ENCODE measurements at regions not wholly inside any gene's neighbourhood (a gene's known extent, or its start where the extent isn't known, plus 50 kb on each side); places are given as distances from the start of the nearest gene placed in this dataset.

DNA sequence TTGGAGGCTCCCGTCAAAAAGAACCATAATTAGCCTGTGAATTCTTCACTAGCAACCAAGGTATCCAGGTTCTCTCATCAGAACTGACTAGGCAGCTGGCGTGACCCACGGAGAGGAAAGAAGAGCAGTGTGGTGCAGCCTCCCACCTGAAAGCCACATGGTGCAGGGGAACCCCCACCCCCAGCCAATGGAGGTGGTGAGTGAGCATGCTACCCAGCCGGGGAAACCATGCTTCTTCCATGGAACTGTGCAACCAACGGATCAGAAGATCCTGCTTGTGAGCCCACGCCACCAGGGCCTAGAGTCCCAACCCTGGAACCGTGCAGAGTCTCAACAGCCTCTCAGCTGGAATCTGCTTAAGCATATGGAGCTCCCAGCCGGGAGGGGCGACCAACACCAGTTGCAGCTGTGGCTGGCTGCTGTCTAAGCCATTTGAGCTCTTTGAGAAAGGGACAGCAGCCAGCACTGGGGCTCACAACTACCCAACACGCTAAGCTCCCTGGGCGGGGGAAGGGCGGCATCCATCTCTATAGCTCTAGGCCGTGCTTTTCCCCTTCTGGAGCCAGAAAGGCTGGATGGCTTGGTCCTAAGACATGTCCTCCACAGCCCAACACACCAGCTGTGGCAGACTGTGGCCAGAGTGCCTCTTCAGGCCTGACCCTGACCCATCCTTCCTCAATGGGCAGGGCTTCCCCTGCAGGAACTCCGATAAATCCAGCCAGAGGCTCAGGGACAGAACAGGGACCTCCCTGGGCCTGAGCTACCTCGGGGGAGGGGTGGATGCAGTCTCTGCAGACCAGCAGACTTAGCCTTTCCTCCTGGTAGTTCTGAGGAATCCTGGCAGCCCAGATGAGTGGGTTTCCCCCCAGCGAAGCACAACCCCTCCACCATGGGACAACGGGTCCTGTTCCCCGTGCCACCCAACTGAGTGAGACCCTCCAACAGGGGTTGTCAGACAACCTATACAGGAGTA, 151.4 kb upstream of the NXPH2 start:
- H3K9me3 Mint-ChIP-seq: peaks cover 0 to 12% (median 0%) of the 10 kb centered on the region in 9 donors
- no peak overlapping the region for H3K4me3 Mint-ChIP-seq
- DNase-seq: no peak
- no peak for ATAC-seq
- H3K27me3 Mint-ChIP-seq: no peaks in the 10 kb centered on the region
- POLR2A ChIA-PET: no interaction called here
- H3K27ac Mint-ChIP-seq: no peak overlapping the region
- peaks cover 0 to 8% (median 0%) of the 10 kb centered on the region in 3 donors for H3K36me3 Mint-ChIP-seq
- H3K4me1 Mint-ChIP-seq: no peaks in the 10 kb centered on the region

GRCh38 chr2:138930571-138930970, 150.4 kb upstream of the NXPH2 start:
- no peak overlapping the region for H3K4me3 Mint-ChIP-seq
- POLR2A ChIA-PET: no interaction called here
- peaks cover 0 to 8% (median 0%) of the 10 kb centered on the region in 3 donors for H3K36me3 Mint-ChIP-seq
- DNase-seq: no peak
- no peak overlapping the region for H3K27ac Mint-ChIP-seq
- no peaks in the 10 kb centered on the region for H3K27me3 Mint-ChIP-seq
- no peaks in the 10 kb centered on the region for H3K4me1 Mint-ChIP-seq
- peaks cover 0 to 12% (median 0%) of the 10 kb centered on the region in 9 donors for H3K9me3 Mint-ChIP-seq
- ATAC-seq: no peak

DNA sequence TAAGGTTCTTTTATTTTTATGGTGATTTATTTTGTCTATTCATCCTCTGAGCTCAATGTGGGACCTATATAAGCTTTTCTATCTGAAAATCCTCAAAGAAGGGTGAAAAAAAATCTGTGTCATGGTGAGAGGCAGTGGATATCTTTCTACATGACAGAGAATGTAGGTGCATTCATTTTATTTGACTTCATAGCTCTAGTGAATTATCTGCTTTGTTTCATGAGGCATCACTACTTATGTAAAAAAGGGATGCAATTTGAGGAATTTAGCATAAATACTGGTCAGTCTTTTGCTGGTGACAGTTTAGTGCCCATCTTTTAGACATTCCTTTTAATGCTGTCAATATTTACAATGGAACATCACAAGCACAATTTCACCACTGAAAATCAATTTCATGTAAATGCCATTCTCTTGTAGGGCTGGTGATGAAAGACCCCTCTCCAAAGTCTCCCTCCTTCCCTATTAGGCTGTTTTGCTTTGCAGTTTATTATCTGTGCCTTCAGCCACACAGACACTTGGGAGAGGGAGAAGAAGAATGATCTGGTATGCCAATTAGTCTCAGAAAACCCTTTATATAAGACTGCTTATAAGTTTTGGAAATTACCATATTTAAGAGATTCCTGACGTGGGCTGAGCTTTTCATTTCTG, 148.3 kb upstream of the NXPH2 start:
- Mint-ChIP-seq H3K9me3 (peaks cover 0 to 12% (median 0%) of the 10 kb centered on the region in 9 donors), H3K27me3 (peaks cover 0 to 1% (median 0%) of the 10 kb centered on the region in 5 donors), H3K36me3 (peaks cover 0 to 8% (median 0%) of the 10 kb centered on the region in 3 donors), H3K27ac (no peak overlapping the region), H3K4me3 (no peak overlapping the region), H3K4me1 (no peaks in the 10 kb centered on the region)
- DNase-seq: no peak
- POLR2A ChIA-PET: no interaction called here
- ATAC-seq: no peak

- Mint-ChIP-seq H3K36me3 (no peaks in the 10 kb centered on the region), H3K9me3 (peaks cover 0 to 2% (median 0%) of the 10 kb centered on the region in 9 donors), H3K4me3 (no peak overlapping the region), H3K4me1 (no peaks in the 10 kb centered on the region), H3K27me3 (peaks cover 0 to 1% (median 0%) of the 10 kb centered on the region in 5 donors), H3K27ac (no peak overlapping the region)
- ATAC-seq: no peak
- DNase-seq: no peak
- POLR2A ChIA-PET: no interaction called here
These were observed 142.9 kb upstream of the NXPH2 start for GRCh38 chr2:138922973-138923563.

- ATAC-seq (no peak), DNase-seq (no peak)
- POLR2A ChIA-PET: no interaction called here
- no peaks in the 10 kb centered on the region for H3K27me3 Mint-ChIP-seq
- H3K36me3 Mint-ChIP-seq: no peaks in the 10 kb centered on the region
- no peak overlapping the region for H3K27ac Mint-ChIP-seq
- no peak overlapping the region for H3K4me3 Mint-ChIP-seq
- H3K4me1 Mint-ChIP-seq: no peaks in the 10 kb centered on the region
- peaks cover 0 to 4% (median 0%) of the 10 kb centered on the region in 9 donors for H3K9me3 Mint-ChIP-seq
These were observed 139.0 kb upstream of the NXPH2 start for GRCh38 chr2:138919120-138919747.

DNA sequence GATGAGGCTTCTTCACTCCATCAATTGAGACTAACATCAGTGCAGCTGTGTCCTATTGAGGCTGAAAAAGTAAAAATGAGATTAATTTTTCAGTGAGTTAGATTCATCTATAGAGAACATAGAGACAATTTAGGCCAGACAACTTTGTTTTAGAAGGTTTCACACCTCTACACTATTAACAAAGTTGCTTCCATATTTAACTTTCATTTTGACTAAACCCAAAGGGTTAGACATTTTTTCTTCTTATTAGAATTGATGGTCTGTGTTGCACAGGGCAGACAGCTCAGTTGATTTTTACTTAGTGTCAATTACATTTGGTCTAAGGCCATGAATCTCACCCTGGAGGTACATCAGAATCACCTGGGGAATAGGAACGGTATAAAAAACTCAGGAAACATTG, 130.2 kb upstream of the NXPH2 start:
- POLR2A ChIA-PET: no interaction called here
- peaks cover 0 to 10% (median 0%) of the 10 kb centered on the region in 3 donors for H3K36me3 Mint-ChIP-seq
- no peaks in the 10 kb centered on the region for H3K27me3 Mint-ChIP-seq
- no peak overlapping the region for H3K4me3 Mint-ChIP-seq
- ATAC-seq (no peak), DNase-seq (no peak)
- no peak overlapping the region for H3K27ac Mint-ChIP-seq
- H3K4me1 Mint-ChIP-seq: no peaks in the 10 kb centered on the region
- H3K9me3 Mint-ChIP-seq: peaks cover 0 to 20% (median 3%) of the 10 kb centered on the region in 9 donors

- Mint-ChIP-seq H3K4me3 (no peak overlapping the region), H3K27ac (no peak overlapping the region), H3K27me3 (no peaks in the 10 kb centered on the region), H3K4me1 (no peaks in the 10 kb centered on the region), H3K36me3 (peaks cover 0 to 2% (median 0%) of the 10 kb centered on the region in 3 donors), H3K9me3 (peaks cover 0 to 10% (median 0%) of the 10 kb centered on the region in 9 donors)
- no peak for DNase-seq
- ATAC-seq: no peak
- POLR2A ChIA-PET: no interaction called here
These were observed 126.4 kb upstream of the NXPH2 start for GRCh38 chr2:138906549-138906948.

- DNase-seq: no peak
These were observed 122.2 kb upstream of the NXPH2 start for GRCh38 chr2:138902239-138902871.

DNA sequence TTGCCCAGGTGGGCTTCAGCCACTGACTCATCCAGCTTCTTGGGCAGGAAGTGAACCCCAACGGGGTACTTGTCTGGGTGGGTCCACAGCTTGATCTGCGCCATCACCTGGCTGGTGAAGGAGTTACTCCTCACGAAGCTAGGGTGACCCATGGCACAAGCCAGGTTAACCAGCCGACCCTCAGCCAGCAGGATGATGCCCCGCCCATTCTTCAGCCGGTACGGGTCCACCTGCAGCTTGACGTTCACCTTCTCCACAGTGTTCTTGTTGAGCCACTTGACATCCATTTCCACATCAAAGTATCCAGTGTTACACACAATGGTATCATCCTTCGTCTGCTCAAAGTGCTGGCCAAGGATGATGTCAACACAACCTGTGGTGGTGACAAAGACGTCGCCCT, 121.3 kb upstream of the NXPH2 start:
- Mint-ChIP-seq H3K4me1 (no peaks in the 10 kb centered on the region), H3K4me3 (no peak overlapping the region), H3K9me3 (peaks cover 0 to 4% (median 0%) of the 10 kb centered on the region in 9 donors), H3K36me3 (no peaks in the 10 kb centered on the region), H3K27ac (no peak overlapping the region), H3K27me3 (no peaks in the 10 kb centered on the region)
- DNase-seq: no peak
- ATAC-seq: no peak
- POLR2A ChIA-PET: no interaction called here

More at GRCh38 chr2:138902239-138902871, 122.2 kb upstream of the NXPH2 start:
- Mint-ChIP-seq H3K9me3 (peaks cover 0 to 4% (median 0%) of the 10 kb centered on the region in 9 donors), H3K4me1 (no peaks in the 10 kb centered on the region), H3K27ac (no peak overlapping the region), H3K27me3 (no peaks in the 10 kb centered on the region), H3K4me3 (no peak overlapping the region), H3K36me3 (no peaks in the 10 kb centered on the region)
- no peak for ATAC-seq
- POLR2A ChIA-PET: no interaction called here

GRCh38 chr2:138898855-138899254, 118.7 kb upstream of the NXPH2 start:
- DNase-seq (no peak), ATAC-seq (no peak)
- Mint-ChIP-seq H3K4me3 (no peak overlapping the region), H3K36me3 (no peaks in the 10 kb centered on the region), H3K9me3 (peaks cover 0 to 9% (median 2%) of the 10 kb centered on the region in 9 donors), H3K27me3 (no peaks in the 10 kb centered on the region), H3K4me1 (no peaks in the 10 kb centered on the region), H3K27ac (no peak overlapping the region)
- POLR2A ChIA-PET: no interaction called here

DNA sequence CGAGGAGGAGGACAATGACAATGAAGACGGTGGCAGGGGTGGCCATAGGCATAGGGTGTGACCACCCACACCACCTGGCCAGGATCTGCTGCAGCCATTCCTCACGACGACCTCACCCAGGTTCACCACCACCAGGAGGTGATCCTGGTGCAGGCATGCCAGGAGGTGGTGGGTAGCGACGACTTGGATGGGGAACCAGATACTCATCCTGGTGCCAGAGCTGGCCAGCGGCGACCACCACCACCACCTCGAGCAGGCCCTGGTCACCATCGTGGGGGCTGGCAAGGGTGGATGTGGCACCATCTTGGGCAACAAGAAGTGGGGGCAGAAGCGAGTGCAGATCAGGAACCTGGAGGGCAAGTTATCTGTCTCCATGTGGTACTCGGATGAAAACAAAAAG, 117.1 kb upstream of the NXPH2 start:
- H3K9me3 Mint-ChIP-seq: peaks cover 0 to 12% (median 0%) of the 10 kb centered on the region in 9 donors
- no peaks in the 10 kb centered on the region for H3K27me3 Mint-ChIP-seq
- POLR2A ChIA-PET: no interaction called here
- no peaks in the 10 kb centered on the region for H3K4me1 Mint-ChIP-seq
- H3K27ac Mint-ChIP-seq: no peak overlapping the region
- H3K36me3 Mint-ChIP-seq: no peaks in the 10 kb centered on the region
- ATAC-seq (no peak), DNase-seq (no peak)
- H3K4me3 Mint-ChIP-seq: no peak overlapping the region

- Mint-ChIP-seq H3K36me3 (peaks cover 0 to 1% (median 0%) of the 10 kb centered on the region in 3 donors), H3K27ac (no peak overlapping the region), H3K4me3 (no peak overlapping the region), H3K9me3 (peaks cover 0 to 17% (median 2%) of the 10 kb centered on the region in 9 donors), H3K27me3 (peaks cover 0 to 2% (median 0%) of the 10 kb centered on the region in 5 donors), H3K4me1 (no peaks in the 10 kb centered on the region)
- DNase-seq (no peak), ATAC-seq (no peak)
- POLR2A ChIA-PET: no interaction called here
These were observed 113.6 kb upstream of the NXPH2 start for GRCh38 chr2:138893746-138894145.
